Stimulated activated CD4-positive, alpha-beta T cell treated with anti-CD3 and anti-CD28 coated beads, TNF-alpha, amount 100 ng/mL, for 1 hour (primary cell): ENCODE measurements at regions not wholly inside any gene's neighbourhood (a gene's known extent, or its start where the extent isn't known, plus 50 kb on each side); places are given as distances from the start of the nearest gene placed in this dataset.

Experiments
- DNase-seq, 3 donors: peaks; one replicate each; pipeline ENCODE4 v3.0.0-alpha.2; 2020; ENCODE audit warnings: low read depth in 3 of 3, low spot score in 1 of 3

- peak in 2 of 3 donors; percentile 36 for DNase-seq
Observed at GRCh38 chr14:106844608-106845285, 1318.4 kb downstream of the TMEM121 start.

GRCh38 chr14:106845286-106846087 is 1319.1 kb downstream of the TMEM121 start:
- peak in 1 of 3 donors; percentile 10 for DNase-seq

- DNase-seq = no peak
Observed at GRCh38 chr14:106846218-106846617, 1319.8 kb downstream of the TMEM121 start.

GRCh38 chr14:106848330-106849121 is 1322.1 kb downstream of the TMEM121 start:
- no peak for DNase-seq

GRCh38 chr14:106850913-106851825 is 1324.8 kb downstream of the TMEM121 start:
- no peak for DNase-seq

- DNase-seq = peak; percentile 43 to 86 (median 72)
Observed at GRCh38 chr14:106872611-106873446, 1346.4 kb downstream of the TMEM121 start.

- DNase-seq = no peak
Observed at GRCh38 chr14:106874350-106874749, 1348.0 kb downstream of the TMEM121 start.

GRCh38 chr14:106875503-106875902 is 1349.1 kb downstream of the TMEM121 start:
- DNase-seq = no peak

GRCh38 chr14:106876711-106877110 is 1350.3 kb downstream of the TMEM121 start:
- no peak for DNase-seq

- DNase-seq = no peak
Observed at GRCh38 chr14:106877517-106877916, 1351.1 kb downstream of the TMEM121 start.

- no peak for DNase-seq
Observed at GRCh38 chr14:106879241-106879640, 1352.9 kb downstream of the TMEM121 start.

GRCh38 chr14:106883218-106883692 is 1356.9 kb downstream of the TMEM121 start:
- DNase-seq = no peak
